ENCODE measurements at regions not wholly inside any gene's neighbourhood (a gene's known extent, or its start where the extent isn't known, plus 50 kb on each side); places are given as distances from the start of the nearest gene placed in this dataset.

DNA sequence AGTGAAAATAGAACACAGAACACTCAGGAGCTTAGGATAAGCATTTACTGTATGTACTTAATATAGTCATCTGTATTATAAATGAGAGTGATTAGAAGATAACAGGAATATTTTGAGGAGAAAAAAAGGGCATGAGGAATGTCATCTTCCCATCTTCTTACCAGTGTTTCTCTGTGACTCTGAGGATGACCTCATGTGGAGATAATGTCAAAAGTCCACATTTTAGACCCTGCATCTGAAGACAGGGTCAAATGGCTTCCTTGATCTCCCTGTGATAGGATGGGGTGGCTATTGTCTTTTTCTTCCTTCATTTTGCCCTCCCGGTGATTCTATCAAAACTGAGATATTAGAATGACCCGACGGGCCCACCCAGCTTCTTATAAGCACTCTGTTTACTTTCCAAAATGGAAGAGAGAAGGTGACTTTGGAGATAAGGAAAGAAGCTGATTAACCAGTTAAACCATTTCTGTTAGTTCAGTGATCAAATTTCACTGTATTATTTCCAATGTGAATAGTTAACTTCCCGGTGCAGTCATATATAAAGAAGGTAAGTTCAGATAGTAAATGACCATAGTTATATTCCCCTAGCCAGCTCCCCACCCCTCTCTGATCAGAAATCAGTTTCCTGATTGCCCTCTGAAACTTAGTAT, 115.7 kb upstream of the SALL4 start:
- no peak for DNase-seq

DNA sequence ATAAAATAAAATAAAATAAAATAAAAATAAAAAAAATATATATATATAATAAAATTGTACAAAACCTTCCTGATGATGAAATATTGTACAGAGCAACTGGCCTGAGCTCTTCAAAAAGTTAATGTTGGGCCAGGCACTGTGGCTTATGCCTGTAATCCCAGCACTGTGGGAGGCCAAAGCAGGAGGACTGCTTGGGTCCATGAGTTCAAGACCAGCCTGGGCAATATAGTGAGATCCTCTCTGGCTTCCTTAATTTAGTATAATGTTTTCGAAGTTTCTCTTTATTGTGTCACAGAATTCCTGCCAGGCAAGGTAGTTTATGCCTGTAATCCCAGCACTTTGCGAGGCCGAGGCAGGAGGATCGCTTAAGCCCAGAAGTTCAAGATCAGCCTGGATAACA, 113.9 kb upstream of the SALL4 start:
- no peak for DNase-seq

DNA sequence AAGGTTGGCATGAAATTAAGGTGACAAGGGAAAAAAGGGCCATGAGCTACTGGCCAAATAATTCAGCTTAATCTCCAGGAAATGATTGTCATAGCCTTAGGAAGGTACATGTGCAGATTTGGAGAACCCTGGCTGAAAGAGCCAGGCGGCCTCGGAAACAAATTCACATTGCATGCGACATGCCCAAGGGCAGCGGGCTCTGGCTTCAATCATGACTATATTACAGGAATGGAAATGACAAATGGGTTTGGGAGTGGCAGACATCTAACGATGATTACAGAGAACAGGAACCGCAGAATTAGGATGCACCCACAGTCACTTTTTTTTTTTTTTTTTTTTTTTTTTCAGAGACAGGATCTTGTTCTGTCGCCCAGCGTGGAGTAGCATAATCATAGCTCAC, 112.4 kb upstream of the SALL4 start:
- DNase-seq: no peak

DNA sequence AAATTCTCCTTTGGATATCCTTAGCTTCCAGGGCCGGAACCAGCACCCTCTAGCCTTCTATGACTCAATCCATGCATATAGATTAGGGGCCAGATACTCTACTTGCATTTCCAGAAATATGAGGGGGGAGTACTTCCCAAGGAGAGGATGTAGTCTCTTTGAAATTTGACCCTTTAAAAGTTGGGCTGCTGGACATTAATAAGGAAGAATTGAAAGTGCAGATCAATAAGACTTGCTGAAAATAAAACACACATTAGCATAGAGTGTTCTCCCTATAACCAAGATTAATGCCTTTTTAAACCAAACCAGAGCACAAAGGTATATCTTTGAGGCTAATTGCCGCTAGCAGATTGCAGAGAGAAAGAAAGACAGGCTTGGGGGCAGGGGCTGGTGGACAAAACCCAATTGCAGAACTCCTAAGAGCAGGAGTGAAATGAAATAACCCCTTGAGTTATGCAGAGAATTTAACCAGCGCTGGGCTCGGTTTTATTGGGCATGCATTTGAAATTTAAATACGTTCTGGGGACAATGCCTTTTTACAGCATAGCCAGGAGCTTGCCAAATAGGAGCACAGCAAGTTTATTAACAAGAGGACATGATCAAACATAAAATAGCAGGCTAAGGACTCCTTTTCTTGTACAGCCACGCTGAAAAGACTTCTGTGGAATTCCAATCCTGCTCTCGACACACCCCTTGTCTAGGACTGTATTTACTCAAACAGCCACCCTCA, 108.2 kb upstream of the SALL4 start:
- no peak for DNase-seq

DNA sequence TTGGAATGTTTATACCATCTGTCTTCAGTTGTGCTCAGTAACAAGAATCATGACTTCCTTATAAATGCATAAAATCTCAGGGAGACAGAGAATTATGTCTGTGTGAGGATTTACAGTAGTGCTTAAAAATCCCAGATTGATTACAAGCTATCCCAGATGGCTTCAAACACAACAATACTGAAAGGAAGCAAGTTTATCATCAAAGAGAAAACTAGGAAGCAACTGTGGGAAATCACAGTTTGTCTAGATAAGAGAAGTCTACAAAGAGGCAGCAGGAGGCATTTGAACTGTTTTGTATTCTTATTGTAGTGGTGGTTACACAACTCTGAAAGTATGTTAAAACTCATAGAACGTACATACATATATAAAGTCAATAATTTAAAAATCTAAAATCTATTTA, 104.4 kb upstream of the SALL4 start:
- DNase-seq: no peak

DNA sequence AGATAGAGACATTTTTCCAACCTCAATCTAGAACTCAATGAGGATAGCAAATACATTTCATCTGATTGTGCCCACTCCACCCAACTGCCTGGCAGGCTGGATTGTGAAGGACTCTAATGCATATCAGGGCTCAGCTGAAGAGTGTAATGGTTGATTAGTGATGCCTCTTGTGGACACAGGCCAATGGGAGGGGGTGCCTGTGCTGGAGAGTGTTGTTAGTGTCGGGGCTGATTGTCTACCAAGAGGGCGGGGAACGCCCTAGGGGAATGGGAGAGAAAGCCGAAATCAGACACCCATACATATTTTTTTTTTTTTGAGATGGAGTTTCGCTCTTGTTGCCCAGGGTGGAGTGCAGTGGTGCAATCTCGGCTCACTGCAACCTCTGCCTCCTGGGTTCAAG, 103.7 kb upstream of the SALL4 start:
- no peak for DNase-seq

DNA sequence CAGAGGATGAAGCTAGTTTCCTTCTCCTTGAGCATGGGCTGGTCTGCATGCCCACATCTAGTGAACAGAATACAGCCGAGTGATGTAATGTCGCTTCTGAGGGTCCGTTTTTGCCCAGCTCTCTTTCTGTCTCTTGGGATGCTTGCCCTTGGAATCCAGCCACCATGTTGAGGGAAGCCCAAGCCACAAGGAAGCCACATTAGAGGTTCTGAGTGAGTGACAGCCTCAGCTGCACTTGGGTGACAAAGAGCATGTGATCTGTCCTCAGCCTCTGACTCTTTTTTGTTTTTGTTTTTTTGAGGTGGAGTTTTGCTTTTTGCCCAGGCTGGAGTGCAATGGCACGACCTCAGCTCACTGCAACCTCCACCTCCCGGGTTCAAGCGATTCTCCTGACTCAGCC, 100.6 kb upstream of the SALL4 start:
- no peak for DNase-seq

DNA sequence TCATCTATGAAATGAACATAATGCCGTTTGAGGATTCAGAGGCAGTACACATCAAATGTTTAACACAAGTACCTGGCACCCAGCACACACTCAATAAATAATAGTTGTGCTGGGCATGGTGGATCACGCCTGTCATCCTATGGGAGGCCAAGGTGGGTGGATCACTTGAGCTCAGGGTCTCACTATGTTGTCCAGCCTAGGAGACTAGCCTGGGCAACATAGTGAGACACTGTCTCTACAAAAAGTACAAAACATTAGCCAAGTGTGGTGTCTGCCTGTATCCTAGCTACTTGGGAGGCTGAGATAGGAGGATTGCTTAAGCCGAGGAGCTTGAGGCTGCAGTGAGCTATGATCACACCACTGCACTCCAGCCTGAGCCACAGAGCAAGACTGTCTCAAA, 98.1 kb upstream of the SALL4 start:
- no peak for DNase-seq

DNA sequence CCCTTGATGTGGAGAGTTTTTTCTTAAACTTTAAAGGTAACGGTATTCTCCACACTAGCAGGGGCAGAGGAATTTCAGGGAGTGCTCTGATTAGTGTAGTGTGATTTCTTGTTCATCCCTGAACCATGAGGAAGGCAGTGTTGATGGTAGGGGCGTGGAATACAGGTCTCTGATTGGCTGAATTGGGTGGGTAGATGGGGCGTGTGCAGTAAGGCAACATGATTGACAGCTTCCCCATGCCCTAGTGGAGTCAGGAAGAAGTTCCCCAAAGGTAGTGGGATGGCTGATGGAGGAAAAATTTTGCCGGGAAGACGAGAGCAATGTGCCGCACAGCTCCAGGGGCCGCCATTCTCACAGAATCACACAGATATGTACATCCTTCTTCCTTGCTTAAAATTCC, 97.4 kb upstream of the SALL4 start:
- DNase-seq: no peak

DNA sequence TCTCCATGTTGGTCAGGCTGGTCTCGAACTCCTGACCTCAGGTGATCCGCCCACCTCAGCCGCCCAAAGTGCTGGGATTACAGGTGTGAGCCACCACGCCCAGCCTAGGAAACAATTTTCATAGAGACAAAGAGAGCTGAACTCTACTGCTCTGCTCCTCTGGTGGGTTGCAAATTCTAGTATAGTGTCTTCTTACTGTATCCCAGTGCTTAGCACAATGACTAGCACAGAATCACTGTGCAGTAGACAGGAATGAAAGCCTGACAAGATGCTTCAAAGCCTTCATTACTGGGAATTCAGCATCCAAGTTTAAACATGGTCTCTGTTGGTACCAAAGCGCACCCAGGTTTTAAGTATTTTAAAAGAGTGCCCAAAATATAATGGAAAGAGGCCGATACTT, 96.5 kb upstream of the SALL4 start:
- DNase-seq: no peak

DNA sequence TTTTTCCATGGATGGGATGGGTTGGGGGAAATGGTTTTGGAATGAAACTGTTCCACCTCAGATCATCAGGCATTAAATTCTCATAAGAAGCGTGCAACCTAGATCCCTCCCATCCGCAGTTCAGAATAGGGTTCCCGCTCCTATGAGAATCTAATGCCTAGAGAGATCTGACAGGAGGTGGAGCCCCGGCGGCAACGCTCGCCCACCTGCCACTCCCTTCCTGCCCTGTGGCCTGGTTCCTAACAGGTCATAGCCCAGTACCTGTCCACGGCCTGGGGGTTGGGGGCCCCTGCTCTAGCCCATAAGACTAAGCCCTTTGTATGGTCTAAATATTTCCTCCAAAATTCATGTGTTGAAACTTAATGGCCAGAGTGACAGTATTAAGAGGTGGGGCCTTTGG, 92.3 kb upstream of the SALL4 start:
- no peak for DNase-seq

DNA sequence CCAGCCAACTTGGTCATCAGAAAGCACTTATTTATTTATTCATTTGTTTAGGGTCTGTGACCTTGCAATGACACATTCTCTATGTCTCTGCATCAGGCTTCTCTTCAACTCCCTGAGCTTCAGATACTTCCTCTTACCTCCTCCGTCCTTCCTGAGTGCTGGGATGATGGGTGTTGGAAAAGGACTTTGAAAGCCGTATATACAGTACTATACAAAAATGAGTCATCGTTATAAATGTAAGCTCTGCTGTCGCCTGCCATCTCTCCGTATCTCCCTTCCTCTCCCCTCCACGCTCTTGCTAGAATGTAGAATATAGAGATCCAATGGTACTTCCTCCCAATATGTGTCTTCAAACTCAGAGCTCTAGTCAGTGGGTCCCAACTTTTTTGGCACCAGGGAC, 91.9 kb upstream of the SALL4 start:
- no peak for DNase-seq

DNA sequence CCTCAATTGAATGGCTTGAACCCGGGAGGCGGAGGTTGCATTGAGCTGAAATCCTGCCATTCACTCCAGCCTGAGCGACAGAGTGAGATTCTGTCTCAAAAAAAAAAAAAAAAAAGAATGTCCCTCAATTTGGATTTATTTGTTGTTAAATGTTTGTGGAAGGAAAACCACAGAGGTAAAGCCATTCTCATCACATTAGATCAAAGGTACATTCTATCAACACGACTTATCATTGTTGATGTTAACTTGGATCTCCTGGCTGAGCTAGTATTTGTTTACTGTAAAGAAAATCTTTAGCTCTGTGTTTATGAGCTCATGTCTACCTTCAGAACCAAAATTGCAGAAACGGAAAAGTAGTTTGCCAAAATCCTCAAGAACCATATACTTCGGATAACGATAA, 91.4 kb upstream of the SALL4 start:
- no peak for DNase-seq

DNA sequence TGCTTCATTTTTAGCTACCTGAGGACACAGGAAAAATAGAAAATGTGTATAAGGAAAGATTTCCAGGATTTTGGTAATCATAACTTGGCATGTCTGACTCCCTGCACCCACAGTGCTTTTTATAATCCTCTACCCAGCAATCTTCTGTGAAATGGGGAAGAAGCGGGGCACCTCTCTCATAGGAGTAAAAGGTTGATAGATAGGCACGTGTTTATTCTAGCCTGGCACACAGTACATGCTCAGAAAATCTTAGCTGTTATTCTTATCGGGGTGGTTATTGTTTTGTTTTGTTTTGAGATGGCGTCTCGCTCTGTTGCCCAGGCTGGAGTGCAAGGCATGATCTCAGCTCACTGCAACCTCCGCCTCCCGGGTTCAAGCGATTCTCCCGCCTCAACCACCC, 87.7 kb upstream of the SALL4 start:
- no peak for DNase-seq

DNA sequence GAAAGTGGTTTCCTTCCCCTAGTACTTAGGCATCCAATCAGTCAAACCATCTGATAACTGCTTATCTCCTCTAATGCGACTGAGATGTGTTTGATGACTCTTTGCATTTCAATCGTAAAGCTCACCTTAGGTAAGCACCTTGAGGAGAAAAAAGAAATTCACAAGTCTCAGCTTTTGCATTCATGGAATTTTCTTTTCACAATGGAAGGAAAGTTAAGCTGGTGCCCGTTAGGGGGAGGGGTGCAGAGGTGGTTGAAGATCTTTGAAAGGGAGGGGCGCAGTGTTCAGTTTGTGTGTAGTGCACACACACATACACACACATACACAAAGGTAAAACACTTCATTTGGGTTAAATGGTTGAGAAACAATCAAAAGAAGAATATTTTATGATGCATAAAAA, 87.1 kb upstream of the SALL4 start:
- DNase-seq: no peak

DNA sequence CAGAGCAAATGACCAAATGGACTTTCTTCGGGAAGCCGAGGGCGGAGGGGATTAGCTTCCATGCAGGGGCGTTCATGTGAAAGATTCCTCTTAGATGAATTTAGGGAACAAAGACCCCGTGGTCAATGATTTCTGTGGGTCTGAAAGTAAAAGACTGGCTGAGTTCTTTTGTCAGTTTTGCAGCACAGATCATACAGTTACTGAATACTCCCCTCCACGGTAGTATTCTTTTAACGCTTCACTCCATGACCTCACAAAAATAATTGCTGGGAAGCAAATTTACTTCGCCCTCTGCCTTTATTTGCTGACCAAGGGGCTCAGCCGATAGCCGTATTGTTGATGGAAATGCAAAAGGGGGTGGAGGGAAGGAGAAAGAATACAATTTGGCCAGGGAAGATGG, 86.0 kb upstream of the SALL4 start:
- no peak for DNase-seq

DNA sequence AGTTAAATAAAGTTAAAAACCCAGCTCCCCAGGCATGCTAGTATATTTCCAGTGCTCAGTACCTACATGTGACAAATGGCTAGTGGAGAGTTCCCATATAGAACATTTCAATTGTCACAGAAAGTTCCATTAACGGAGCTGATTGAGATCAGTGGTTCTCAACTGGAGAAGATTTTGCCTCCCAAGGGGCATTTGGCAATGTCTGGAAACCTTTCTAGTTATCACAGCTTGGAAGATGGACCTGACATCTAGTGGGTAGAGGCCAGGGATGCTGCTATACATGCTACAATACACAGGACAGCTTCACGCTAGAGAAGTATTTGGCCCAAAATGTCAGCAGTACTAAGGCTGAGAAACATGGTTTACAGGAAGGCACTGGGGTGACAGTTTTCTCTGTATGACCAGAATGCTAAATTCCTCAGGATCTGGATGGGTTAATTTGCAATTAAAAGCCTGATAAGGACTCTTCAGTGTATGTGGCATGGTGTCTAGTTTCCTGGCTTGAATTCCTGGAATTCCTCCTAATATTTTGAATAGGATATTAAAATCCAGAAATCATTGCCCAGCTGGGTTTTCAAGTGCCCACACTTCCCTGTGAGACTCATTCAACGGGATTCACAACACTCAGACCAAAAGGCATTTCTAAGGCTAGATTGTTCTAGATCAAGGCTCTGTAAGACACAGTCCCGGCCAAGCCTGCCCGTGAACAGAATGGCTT, 84.7 kb upstream of the SALL4 start:
- DNase-seq: no peak

DNA sequence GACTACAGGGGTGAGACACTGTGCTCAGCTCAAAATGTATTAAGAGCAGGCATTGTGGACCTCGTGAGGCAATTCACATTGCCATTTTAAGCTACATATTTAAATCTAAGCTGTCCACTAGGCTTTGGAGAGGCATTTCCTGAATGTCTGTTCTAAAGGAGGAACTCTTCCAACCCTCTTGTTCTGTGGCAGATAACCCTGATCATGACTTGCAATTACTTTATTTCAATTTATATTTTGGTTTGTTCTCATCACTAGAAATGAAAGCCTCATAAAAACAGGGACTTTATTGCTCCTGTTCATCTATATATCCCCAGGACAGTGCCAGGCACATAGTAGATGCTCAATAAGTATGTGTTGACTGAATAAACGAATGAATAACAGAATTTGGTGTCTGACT, 84.0 kb upstream of the SALL4 start:
- no peak for DNase-seq

DNA sequence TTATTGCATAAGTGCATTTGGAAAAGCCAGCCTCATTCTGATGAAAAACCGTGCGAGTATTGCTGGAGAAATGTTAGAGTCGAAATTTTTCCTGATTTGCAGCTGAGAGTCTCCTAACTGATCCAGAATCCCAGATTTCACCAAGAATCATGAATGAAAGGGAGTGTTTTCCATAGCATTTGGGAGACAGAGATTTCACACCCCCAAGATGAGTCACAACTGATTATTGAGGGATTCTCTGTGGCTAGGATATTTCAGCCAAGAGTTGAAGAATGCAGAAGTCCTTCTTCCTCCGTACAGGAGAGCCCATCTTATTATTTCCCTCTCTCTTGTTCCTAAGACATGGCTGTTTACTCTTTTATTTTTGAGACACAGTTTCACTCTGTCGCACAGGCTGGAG, 82.2 kb upstream of the SALL4 start:
- DNase-seq: no peak

DNA sequence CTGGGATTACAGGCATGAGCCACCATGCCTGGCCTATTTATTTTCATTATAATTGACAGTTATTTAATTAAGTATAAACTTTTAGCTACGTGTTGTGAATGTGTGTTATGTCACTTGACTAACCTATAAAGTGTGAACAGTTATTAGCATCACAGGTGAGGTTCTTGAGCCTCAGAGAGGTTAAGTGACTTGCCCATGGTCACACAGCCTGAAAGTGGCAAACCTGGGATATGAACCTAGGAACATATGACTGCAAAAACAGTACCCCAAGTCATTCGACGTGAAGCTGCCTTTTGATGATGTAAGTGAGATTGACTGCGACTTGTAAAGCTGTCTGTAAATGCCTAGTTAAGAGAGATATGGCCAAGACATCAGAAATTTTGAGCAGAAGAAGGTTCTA, 77.9 kb upstream of the SALL4 start:
- no peak for DNase-seq

DNA sequence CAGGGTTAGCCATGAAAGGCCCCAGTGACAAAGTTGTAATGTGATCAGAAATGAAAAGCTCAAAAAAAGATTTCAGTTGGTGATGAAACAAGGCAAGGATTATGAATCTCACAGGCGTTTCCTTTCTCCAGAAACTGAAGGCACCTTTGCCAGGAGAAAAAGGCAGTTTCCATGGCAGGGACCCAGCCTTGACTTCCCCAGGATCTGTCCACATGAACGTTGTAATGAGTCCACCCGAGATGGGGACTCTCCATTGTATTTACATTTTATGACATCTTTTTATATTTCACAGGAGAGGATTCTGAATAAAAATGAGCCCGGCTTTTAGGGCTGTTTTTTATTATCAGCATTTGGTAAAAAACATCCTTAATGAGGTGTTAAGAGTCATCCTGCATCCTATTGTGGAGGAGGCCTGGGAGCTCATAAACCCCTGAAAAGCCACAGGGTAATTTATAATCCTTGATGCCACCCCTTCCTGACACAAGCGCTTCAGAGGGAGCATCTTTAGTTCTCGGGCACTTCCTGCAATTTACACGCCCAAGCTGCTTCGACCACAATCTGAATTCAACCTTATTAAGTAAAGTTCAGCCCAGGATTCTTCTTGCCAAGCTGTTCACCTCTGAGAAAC, 74.1 kb upstream of the SALL4 start:
- no peak for DNase-seq

DNA sequence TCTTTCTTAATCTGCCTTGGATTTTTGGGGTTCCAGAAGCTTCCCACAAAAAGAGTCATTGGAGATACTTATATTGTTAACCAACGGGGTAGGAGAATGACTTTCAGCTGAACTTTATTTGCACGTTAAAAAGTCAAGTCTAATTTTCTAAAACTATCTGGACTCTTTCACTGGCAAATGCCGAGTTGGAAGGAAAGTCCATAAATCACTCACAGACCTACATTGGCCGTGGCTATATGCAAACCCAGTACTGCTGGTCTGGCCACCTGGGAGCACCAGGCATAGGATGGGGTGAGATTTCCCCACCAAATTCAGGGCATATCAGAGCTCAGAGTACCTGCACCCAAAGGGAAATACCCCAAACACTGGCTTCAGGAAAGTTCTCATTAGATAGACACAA, 71.3 kb upstream of the SALL4 start:
- DNase-seq: no peak

DNA sequence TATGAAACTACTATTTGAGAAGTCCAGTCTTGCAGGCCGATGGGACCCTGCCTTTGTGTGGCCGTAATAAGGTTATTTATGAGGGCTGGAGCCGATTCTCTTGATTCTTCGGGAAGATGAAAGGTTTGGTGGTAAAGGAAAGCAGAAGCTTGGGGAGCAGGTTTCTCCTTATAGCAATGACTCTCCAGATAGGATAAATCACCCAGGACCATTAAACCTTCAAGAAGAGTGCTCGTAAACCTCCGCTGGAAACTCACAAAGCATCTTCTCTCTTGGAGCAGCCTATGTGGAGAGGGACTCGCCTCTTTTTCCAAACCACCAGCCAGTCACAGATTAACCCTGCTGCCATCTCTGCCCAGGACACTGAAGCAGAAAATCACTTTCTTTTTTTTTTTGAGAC, 69.6 kb upstream of the SALL4 start:
- DNase-seq: no peak

DNA sequence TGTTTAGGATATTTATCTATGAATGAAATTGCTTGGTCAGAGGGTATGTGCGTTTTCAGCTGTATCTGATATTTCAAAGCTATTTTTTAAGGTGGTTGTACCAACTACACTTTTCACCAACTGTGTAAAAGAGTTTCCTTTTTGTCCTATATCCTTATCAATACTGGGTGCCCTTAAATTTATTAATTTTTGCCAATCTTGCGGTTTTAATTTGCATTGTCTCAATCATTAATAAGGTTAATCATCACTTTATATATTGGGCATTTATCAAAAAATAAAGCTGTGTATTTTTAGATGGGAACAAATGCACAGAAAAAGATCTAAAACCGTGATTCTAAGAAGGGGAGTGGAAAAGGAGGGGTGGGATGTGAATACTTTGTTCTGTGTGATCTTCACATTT, 66.7 kb upstream of the SALL4 start:
- DNase-seq: no peak

Data from DMS53 (cell line).